ENCODE measurements at regions not wholly inside any gene's neighbourhood (a gene's known extent, or its start where the extent isn't known, plus 50 kb on each side); places are given as distances from the start of the nearest gene placed in this dataset.
A peak's percentile ranks its signal among the peaks of the same experiment; 100 is the strongest.

GRCh38 chrX:96311366-96311765, 373.3 kb upstream of the DIAPH2 start:
- ATAC-seq (no peak), DNase-seq (no peak)
- intact Hi-C loops (cut with DNase I): no loop called here

GRCh38 chrX:96314985-96315384, 369.7 kb upstream of the DIAPH2 start:
- DNase-seq: no peak
- intact Hi-C loops (cut with DNase I): no loop called here
- no peak for ATAC-seq

GRCh38 chrX:96361844-96362243, 322.8 kb upstream of the DIAPH2 start:
- intact Hi-C loops (cut with DNase I): no loop called here
- ATAC-seq (no peak), DNase-seq (no peak)

- ATAC-seq: peak; percentile 53 to 57
- intact Hi-C loops (cut with DNase I): no loop called here
- no peak for DNase-seq
Observed at GRCh38 chrX:96372313-96373046, 312.2 kb upstream of the DIAPH2 start.

GRCh38 chrX:96373047-96373355, 311.6 kb upstream of the DIAPH2 start:
- intact Hi-C loops (cut with DNase I): no loop called here
- ATAC-seq: no peak

GRCh38 chrX:96376266-96376665, 308.4 kb upstream of the DIAPH2 start:
- DNase-seq (no peak), ATAC-seq (no peak)
- intact Hi-C loops (cut with DNase I): no loop called here

More at GRCh38 chrX:96373047-96373355, 311.6 kb upstream of the DIAPH2 start:
- DNase-seq: no peak

- no peak for DNase-seq
- intact Hi-C loops (cut with DNase I): no loop called here
- ATAC-seq: no peak
Observed at GRCh38 chrX:96379951-96380350, 304.7 kb upstream of the DIAPH2 start.

GRCh38 chrX:96382018-96382417, 302.6 kb upstream of the DIAPH2 start:
- DNase-seq (no peak), ATAC-seq (no peak)
- intact Hi-C loops (cut with DNase I): no loop called here

GRCh38 chrX:96383428-96383827, 301.2 kb upstream of the DIAPH2 start:
- ATAC-seq (no peak), DNase-seq (no peak)
- intact Hi-C loops (cut with DNase I): no loop called here

- ATAC-seq (no peak), DNase-seq (no peak)
- intact Hi-C loops (cut with DNase I): no loop called here
Observed at GRCh38 chrX:96386325-96386724, 298.3 kb upstream of the DIAPH2 start.

GRCh38 chrX:96386981-96387380, 297.7 kb upstream of the DIAPH2 start:
- intact Hi-C loops (cut with DNase I): no loop called here
- no peak for ATAC-seq
- DNase-seq: no peak

GRCh38 chrX:96387801-96388200, 296.8 kb upstream of the DIAPH2 start:
- DNase-seq (no peak), ATAC-seq (no peak)
- intact Hi-C loops (cut with DNase I): no loop called here

GRCh38 chrX:96389281-96390047, 295.2 kb upstream of the DIAPH2 start:
- no peak for ATAC-seq
- intact Hi-C loops (cut with DNase I): no loop called here
- no peak for DNase-seq

GRCh38 chrX:96394598-96394997, 290.0 kb upstream of the DIAPH2 start:
- ATAC-seq: no peak
- no peak for DNase-seq
- intact Hi-C loops (cut with DNase I): no loop called here

GRCh38 chrX:96403446-96403845, 281.2 kb upstream of the DIAPH2 start:
- DNase-seq: no peak
- intact Hi-C loops (cut with DNase I): no loop called here
- ATAC-seq: no peak

GRCh38 chrX:96405842-96406241, 278.8 kb upstream of the DIAPH2 start:
- ATAC-seq (no peak), DNase-seq (no peak)
- intact Hi-C loops (cut with DNase I): no loop called here

GRCh38 chrX:96407072-96407471, 277.6 kb upstream of the DIAPH2 start:
- ATAC-seq: peak in 1 of 2 donors; percentile 76

GRCh38 chrX:96407501-96407900, 277.1 kb upstream of the DIAPH2 start:
- ATAC-seq: peak; percentile 59 to 87
- intact Hi-C loops (cut with DNase I): no loop called here

More at GRCh38 chrX:96407072-96407471, 277.6 kb upstream of the DIAPH2 start:
- DNase-seq: peak; percentile 29
- intact Hi-C loops (cut with DNase I): no loop called here

GRCh38 chrX:96407981-96408380, 276.7 kb upstream of the DIAPH2 start:
- intact Hi-C loops (cut with DNase I): no loop called here
- ATAC-seq: no peak

More at GRCh38 chrX:96407501-96407900, 277.1 kb upstream of the DIAPH2 start:
- no peak for DNase-seq

GRCh38 chrX:96410927-96411326, 273.7 kb upstream of the DIAPH2 start:
- ATAC-seq (no peak), DNase-seq (no peak)
- intact Hi-C loops (cut with DNase I): no loop called here

More at GRCh38 chrX:96407981-96408380, 276.7 kb upstream of the DIAPH2 start:
- no peak for DNase-seq

- DNase-seq (no peak), ATAC-seq (no peak)
- intact Hi-C loops (cut with DNase I): no loop called here
Observed at GRCh38 chrX:96417695-96418094, 266.9 kb upstream of the DIAPH2 start.

Data from left cardiac atrium (tissue), 4 donors.